ENCODE measurements at regions not wholly inside any gene's neighbourhood (a gene's known extent, or its start where the extent isn't known, plus 50 kb on each side); places are given as distances from the start of the nearest gene placed in this dataset.
"Not testable (repeated sequence)": the region's sequence is repeated elsewhere in the genome, so short reads cannot be mapped to it uniquely, and the experiment has no call there.

DNA sequence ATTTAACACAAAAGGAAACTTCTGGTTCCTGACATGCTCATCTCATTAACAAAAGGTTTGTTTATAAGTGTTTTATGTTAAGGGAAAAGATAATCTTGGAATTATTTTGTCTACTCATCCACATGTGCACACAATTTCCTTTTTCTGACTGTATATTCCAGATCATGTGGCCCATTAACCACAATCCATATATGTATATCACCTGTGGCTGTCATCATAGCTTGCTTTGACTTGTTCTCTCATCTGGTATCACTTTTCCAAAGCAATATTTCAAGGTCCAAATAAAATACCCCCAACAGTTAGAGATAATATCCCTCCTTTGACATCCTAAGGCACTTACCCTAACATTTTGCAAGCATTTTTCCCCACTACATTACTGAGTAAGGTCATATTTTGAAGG is 856.1 kb downstream of the CDH11 start:
- no peaks in the 10 kb centered on the region for H3K27me3 ChIP-seq (ENCODE audit: insufficient read depth, low read length)
- H3K23me2 ChIP-seq (ENCODE audit: insufficient read length, low read depth, low read length, poor library complexity, severe bottlenecking) = no peaks in the 10 kb centered on the region
- H3K4me3 Mint-ChIP-seq = no peak overlapping the region
- H2BK120ac ChIP-seq (ENCODE audit: low read depth, low read length, poor library complexity, severe bottlenecking) = no peak overlapping the region
- no peak overlapping the region for H3K18ac ChIP-seq (ENCODE audit: insufficient read length, low read depth, low read length)
- no peak overlapping the region for H2BK15ac ChIP-seq (ENCODE audit: low read depth, low read length)
- no peaks in the 10 kb centered on the region for H3K36me3 Mint-ChIP-seq (ENCODE audit: insufficient read depth in 1 of 3, low read depth in 3 of 3)
- H3K79me2 ChIP-seq (ENCODE audit: insufficient read depth, low read length) = no peaks in the 10 kb centered on the region
- H3K4me1 Mint-ChIP-seq = no peaks in the 10 kb centered on the region
- H4K8ac ChIP-seq (replicated peaks; ENCODE audit: insufficient read length, low read depth, low read length) = no peak overlapping the region
- no peak overlapping the region for H3K23ac ChIP-seq (ENCODE audit: insufficient read length, low read depth, low read length)
- H3K9ac ChIP-seq (ENCODE audit: extremely low read depth, insufficient read length, low read length) = no peak overlapping the region
- H4K20me1 ChIP-seq (ENCODE audit: control insufficient read depth, insufficient read depth, insufficient read length) = no peaks in the 10 kb centered on the region
- no peak overlapping the region for H3K14ac ChIP-seq (ENCODE audit: insufficient read depth, low read length)
- H3K4me1 ChIP-seq (ENCODE audit: insufficient read depth, low read length) = no peaks in the 10 kb centered on the region
- no peak overlapping the region for H2AK5ac ChIP-seq (ENCODE audit: insufficient read length, low read length)
- no peak for DNase-seq
- H3K4ac ChIP-seq (ENCODE audit: low read depth, low read length) = no peak overlapping the region
- H2BK5ac ChIP-seq (ENCODE audit: insufficient read length, low read length) = no peak overlapping the region
- no peak overlapping the region for H3T11ph ChIP-seq (ENCODE audit: low read length)
- no peak overlapping the region for H3K27ac ChIP-seq (ENCODE audit: insufficient read length, low read depth, low read length)
- no peak overlapping the region for H2BK12ac ChIP-seq (ENCODE audit: insufficient read length, low read depth, low read length)
- H3K27me3 Mint-ChIP-seq (ENCODE audit: low read depth) = no peaks in the 10 kb centered on the region
- H3K9me3 Mint-ChIP-seq = no peaks in the 10 kb centered on the region; a peak in 2 of 5 replicates
- no peak overlapping the region for H3K27ac Mint-ChIP-seq
- no peaks in the 10 kb centered on the region for H3K9me3 ChIP-seq (ENCODE audit: control insufficient read depth, low read depth, low read length)
- TF ChIP-seq, protein P1, sequence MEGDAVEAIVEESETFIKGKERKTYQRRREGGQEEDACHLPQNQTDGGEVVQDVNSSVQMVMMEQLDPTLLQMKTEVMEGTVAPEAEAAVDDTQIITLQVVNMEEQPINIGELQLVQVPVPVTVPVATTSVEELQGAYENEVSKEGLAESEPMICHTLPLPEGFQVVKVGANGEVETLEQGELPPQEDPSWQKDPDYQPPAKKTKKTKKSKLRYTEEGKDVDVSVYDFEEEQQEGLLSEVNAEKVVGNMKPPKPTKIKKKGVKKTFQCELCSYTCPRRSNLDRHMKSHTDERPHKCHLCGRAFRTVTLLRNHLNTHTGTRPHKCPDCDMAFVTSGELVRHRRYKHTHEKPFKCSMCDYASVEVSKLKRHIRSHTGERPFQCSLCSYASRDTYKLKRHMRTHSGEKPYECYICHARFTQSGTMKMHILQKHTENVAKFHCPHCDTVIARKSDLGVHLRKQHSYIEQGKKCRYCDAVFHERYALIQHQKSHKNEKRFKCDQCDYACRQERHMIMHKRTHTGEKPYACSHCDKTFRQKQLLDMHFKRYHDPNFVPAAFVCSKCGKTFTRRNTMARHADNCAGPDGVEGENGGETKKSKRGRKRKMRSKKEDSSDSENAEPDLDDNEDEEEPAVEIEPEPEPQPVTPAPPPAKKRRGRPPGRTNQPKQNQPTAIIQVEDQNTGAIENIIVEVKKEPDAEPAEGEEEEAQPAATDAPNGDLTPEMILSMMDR (conservative IDR thresholded peaks at IDR 0.05) = no peak
- H3K4me2 ChIP-seq (ENCODE audit: insufficient read depth, insufficient read length, low read length) = no peak overlapping the region
- H4K5ac ChIP-seq (ENCODE audit: insufficient read length, low read depth, low read length) = no peak overlapping the region
- H2AFZ ChIP-seq (ENCODE audit: low read length) = no peak overlapping the region
- no peaks in the 10 kb centered on the region for H3K79me1 ChIP-seq (ENCODE audit: insufficient read depth, low read depth, low read length, poor library complexity, severe bottlenecking)
- no peak overlapping the region for H3K56ac ChIP-seq (ENCODE audit: insufficient read length, low read depth, low read length)
- no peak overlapping the region for H2BK20ac ChIP-seq (ENCODE audit: low read depth, low read length, poor library complexity, severe bottlenecking)
- no peak overlapping the region for H4K91ac ChIP-seq (ENCODE audit: insufficient read length, low read depth, low read length)

DNA sequence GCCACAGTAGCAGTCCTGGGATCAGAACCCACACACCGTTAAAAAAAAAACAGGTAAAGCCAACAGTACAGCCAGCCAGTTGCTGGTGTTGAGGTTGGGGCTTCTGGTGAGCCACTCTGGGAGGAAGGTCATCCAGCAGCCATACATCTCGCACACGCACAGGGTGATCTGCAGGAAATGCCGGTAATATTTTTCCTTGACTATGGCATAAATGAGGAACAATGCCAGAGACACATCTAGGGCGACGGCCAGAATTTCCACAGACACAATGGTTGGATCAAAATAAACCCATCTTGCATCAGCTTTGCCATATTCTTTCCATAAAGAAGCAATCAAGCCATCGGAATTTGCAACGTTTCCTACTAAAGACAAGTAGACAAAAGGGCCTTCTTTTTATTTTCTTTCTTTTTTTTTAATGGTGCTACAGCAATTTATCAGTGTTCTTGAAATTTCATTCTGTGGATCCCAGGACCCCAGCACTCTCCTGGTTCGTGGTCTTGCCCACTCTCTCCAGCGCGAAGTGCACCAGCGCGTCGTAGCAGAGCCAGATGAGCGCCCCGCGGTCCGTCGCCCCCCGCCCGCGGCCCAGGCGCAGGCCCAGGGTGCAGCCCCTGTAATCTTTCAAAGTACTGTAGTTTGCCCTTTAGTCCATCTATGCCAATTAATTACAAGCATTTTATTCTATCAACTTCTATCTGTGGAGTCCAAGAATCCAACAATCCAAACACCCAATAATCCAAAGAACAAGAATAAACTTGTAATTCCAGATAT is 861.0 kb downstream of the CDH11 start:
- not testable (repeated sequence) for H3K23me2 ChIP-seq (ENCODE audit: insufficient read length, low read depth, low read length, poor library complexity, severe bottlenecking); H4K91ac ChIP-seq (ENCODE audit: insufficient read length, low read depth, low read length); H2BK120ac ChIP-seq (ENCODE audit: low read depth, low read length, poor library complexity, severe bottlenecking); H3K18ac ChIP-seq (ENCODE audit: insufficient read length, low read depth, low read length); H3K4me2 ChIP-seq (ENCODE audit: insufficient read depth, insufficient read length, low read length); H3K23ac ChIP-seq (ENCODE audit: insufficient read length, low read depth, low read length); H3K79me1 ChIP-seq (ENCODE audit: insufficient read depth, low read depth, low read length, poor library complexity, severe bottlenecking); H3K4ac ChIP-seq (ENCODE audit: low read depth, low read length); H3K27me3 Mint-ChIP-seq (ENCODE audit: low read depth); H3K79me2 ChIP-seq (ENCODE audit: insufficient read depth, low read length); H3K27me3 ChIP-seq (ENCODE audit: insufficient read depth, low read length); H3K4me3 Mint-ChIP-seq; H2BK5ac ChIP-seq (ENCODE audit: insufficient read length, low read length); H3K27ac ChIP-seq (ENCODE audit: insufficient read length, low read depth, low read length); H4K8ac ChIP-seq (replicated peaks; ENCODE audit: insufficient read length, low read depth, low read length); H4K20me1 ChIP-seq (ENCODE audit: control insufficient read depth, insufficient read depth, insufficient read length); H3K36me3 Mint-ChIP-seq (ENCODE audit: insufficient read depth in 1 of 3, low read depth in 3 of 3); H3K56ac ChIP-seq (ENCODE audit: insufficient read length, low read depth, low read length); H3K9ac ChIP-seq (ENCODE audit: extremely low read depth, insufficient read length, low read length); H4K5ac ChIP-seq (ENCODE audit: insufficient read length, low read depth, low read length); H2BK12ac ChIP-seq (ENCODE audit: insufficient read length, low read depth, low read length); H3K9me3 Mint-ChIP-seq; H3K14ac ChIP-seq (ENCODE audit: insufficient read depth, low read length); H2BK20ac ChIP-seq (ENCODE audit: low read depth, low read length, poor library complexity, severe bottlenecking); H3K4me1 ChIP-seq (ENCODE audit: insufficient read depth, low read length); DNase-seq; H2BK15ac ChIP-seq (ENCODE audit: low read depth, low read length); H2AFZ ChIP-seq (ENCODE audit: low read length); H2AK5ac ChIP-seq (ENCODE audit: insufficient read length, low read length); H3K4me1 Mint-ChIP-seq; H3K9me3 ChIP-seq (ENCODE audit: control insufficient read depth, low read depth, low read length); H3T11ph ChIP-seq (ENCODE audit: low read length)
- no CpG with 5 or more reads among the region's 23 CpGs for WGBS (ENCODE audit: extremely low coverage, insufficient read length, low lambda C conversion rate)
- peak overlapping the region in 1 of 3 experiments; percentile 48; a peak in 1 of 7 replicates for H3K27ac Mint-ChIP-seq

Measured in H9 (cell line).